HG03097 (cell line): ENCODE measurements at regions not wholly inside any gene's neighbourhood (a gene's known extent, or its start where the extent isn't known, plus 50 kb on each side); places are given as distances from the start of the nearest gene placed in this dataset.

ENCODE experiments used
- ATAC-seq: cut with Tn5 transposase; IDR thresholded peaks from one replicate; pipeline ENCODE4 v1.9.1; 2021; ENCODE audit not compliant: unreplicated experiment, low FRiP score

DNA sequence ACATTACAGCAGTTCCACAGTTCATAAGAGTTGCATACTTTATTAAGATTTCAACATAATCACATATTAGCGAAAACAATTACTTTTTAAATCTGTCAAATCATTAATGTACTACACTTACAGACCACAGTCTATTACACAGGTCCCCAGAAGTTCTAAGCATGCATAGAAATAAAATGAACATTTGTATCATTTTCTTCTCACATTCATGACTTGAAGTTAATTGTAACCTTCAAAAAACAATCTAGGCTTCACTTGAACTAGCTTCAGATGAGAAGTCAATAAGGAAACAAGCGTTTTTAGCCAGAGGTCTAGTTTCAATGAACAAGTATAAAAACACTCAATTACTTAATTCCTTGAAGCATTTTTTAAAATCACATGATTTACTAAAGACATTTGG lies 238.3 kb downstream of the HACE1 start:
- no peak for ATAC-seq

DNA sequence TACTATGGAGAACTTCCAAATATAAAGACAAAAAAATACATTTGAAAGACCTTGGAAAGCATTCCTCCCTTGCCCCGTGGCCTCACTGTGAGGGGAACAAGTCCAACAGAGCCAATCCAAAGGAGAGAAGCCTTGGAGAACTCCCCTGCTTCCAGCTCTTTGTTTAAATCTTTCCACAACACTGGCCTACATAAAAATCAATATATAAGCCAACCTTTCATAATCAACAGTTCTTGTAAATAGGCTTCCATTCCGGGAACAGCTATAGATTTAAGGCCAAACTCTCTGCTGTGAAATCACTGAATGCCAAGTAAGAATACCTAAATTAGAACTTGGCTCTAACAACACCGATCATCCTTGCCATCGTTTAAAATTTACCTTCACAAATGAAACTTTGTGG lies 242.1 kb downstream of the HACE1 start:
- no peak for ATAC-seq

DNA sequence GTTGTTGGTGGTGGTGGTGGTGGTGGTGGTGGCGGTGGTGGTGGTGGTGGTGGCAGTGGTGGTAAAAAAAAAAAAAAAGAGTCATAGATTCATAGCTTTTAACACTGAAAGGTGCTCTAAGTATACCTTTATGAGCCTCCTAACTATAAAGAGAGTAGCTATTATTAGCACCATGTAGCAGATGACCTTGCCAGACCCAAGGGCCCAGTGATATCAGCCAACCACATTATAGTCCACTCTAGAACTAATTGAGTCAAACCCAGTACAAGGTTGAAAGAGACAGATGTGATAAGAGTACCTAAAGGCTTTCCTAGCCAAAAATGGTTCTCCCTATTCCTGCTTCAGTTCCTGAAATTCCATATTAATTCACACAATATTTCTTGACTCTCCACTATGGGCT lies 245.3 kb downstream of the HACE1 start:
- ATAC-seq, result no peak

DNA sequence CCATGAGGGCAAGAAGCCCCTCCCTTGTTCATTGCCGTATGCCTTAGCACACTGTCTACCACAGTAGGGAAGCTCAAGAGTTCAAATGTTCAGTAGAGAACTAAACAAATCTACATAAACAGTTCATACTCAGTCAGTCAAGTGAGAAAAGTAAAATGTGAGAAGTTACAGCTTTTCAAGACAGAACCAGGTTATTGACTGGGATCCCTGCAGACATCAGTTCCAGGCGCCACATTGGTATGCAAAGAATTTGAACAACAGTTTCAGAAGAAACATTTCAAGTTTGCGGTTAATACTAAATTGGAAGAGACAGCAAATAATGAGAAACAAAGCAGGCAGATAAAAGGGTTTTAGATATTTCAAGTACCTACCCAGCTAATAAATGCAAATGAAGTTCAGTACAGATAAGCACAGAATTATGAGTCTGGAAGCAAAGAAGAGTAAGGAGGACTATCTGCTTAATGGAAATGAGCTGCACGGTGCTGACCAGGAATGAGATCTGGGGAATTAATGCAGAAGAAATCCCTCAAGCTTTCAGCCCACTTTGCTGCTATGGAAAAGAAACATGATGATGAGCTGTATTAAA lies 246.2 kb downstream of the HACE1 start:
- ATAC-seq, result no peak

DNA sequence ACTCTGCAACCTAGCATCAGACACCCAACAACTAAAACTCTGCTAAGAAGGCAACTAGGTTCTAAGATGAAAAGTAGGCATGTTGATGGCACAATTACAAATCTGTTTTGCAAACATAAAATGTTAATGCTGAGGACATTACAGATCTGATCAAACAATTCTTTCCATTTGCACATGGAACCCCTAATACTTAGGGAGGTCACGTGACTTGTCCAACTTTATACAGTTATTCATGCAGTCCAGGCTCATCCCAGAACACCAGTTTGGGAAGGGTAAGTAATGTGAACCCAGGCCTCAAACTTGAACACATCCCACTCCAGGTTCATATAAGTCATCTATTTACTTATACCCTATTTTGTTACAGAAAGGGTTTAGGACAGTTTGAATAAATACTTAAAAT lies 247.2 kb downstream of the HACE1 start:
- no peak for ATAC-seq

DNA sequence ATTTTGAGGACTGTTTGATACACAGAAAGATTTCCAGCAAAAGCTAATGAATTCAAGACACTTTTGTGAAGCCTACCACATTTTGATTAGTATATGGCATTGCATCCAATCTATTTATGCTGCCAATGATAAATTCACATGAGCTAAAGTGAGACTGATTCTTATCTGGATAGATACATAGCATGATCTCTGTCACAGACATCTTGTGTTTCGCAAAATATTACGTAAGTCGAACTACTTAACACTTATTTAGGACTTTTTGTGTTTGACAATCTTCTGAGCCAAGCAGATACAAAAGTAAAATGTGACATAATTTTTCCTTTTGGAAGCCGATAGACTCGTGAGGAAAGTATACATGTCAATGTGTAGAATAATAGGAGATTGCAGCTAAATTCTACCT lies 251.6 kb downstream of the HACE1 start:
- no peak for ATAC-seq

DNA sequence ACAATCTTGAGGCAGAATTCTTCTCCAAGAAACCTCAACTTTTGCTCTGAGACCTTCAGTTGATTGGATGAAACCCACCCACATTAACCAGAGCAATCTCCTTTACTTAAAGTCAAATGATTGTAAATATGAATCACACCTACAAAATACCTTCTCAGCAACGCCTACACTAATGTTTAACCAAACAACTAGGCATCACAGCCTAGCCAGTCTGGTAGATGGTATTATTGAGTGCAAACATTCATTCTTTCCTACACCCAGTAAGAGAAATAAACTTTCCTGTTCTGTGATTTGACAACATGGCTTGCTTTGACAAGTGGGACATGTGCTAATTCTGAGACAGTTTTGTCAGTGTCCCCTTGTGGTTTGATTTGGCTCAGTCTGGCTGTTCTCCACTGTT lies 252.2 kb downstream of the HACE1 start:
- ATAC-seq, result no peak

DNA sequence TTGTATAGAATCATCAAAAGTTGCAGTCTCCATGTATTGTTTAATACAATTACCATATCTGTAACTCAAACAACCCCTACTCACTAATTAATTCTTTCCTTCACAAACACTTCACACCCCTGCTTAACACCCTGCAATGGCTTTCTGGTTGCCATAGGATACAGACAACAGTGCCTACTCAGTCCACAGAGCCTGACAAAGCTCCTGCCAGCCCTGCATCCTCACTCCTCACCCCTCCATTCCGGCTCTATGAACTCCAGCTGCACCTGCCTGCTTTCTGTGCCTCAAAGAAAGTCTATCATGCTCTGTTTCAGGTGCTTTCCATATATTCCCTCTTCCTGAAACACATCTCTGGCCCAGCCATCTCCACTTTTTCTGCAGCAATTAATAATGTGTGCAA lies 253.4 kb downstream of the HACE1 start:
- no peak for ATAC-seq

DNA sequence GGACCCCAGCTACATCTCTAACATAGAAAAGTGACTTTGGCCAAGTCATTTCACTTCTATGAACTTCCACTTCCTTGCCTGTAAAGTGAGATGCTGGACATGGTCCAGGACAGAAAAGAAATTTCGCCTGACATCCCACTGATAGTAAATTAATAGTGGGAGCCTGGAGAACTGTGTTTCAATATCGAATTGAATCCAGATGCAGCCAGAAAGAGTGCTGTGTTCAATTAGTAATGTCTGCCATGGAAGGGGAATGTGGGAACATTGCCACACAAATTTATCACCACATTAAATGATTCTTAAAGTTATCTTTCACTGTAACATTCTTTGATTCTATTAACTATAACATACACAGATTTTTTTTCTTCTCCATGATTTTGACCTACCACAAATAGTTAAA lies 255.0 kb downstream of the HACE1 start:
- no peak for ATAC-seq

DNA sequence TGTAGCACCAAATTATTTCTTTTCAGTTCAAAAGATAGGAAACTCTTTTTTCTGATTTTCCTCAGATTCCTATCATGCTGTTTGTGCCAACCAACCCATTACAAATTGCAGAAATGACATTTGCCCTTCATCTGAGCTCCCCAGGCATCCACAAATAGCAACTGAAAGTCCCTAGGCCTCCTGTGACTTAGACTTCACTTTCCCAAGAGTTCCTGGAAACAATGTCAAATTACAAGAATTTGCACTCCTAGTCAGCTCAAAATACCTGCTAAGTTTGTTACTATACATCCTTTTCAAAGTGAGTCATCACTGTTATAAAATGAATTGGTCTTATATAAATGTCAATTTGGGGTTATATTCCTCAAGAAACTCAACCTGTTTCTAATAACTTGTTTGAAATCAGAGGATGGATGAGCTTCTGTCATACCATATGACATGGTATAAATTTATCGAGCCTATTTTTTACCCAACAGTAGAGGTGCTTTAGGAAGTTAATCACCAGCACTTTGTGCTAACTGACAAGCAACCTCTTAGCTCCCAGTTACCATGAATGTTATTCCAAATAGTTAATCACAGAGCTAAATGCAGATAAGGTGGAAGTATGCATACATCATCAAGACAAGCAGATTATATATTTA lies 256.5 kb downstream of the HACE1 start:
- ATAC-seq, result no peak

DNA sequence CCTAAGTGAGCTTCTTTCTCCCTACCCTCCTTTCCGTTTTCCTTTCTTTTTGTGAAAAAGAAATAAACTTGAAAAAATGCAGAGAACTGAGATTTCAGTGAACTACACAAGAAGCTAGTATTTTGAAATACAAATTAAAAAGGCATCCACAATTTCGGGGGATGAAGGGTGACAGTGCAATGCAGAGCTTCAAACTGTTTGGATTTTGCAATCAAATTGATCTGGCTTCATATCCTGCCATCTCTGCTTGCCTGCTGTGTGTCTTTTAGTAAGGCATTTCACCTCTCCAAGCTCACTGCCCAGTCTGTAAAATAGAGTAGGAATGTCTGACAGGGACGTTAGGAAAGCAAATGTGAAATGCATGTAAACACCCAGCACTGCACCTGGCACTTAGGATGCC lies 258.0 kb downstream of the HACE1 start:
- no peak for ATAC-seq

DNA sequence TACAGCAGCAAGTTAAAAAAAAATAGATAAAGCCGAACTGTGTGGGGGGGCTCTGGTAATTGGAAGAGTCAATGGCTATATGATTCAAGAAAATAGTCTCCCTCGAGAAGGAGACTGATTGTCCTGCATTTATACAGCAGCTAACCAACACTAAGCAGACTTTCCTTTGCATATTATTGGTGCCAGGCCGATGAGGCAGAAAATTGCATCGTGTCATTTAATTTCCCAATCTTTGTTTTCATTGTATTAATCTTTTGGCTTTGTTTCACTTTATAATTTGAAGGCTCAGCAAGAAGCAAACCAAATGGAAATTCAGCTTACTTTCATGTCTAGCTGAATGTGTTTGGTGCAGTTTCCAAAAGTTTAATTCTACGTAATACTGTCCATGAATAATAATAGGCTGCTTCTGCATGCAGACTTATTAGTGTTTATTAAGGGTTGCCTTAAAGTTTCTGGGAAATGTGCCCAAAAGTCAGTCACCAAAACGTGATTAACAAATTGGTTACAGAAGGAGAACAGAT lies 258.5 kb downstream of the HACE1 start:
- no peak for ATAC-seq

DNA sequence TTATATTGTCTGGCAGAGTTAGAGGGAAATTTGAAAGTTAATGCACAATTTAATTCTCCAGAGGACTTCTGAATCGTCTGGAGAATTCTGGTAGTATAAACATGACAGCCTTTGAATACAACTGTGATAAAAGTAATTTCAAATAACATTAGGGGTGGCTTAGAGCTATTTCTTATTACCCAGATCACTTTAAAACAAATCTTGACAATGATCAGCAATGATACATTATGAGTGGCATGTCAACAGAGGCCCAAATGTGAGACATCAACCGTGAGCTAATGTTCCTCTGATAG lies 259.1 kb downstream of the HACE1 start:
- no peak for ATAC-seq

DNA sequence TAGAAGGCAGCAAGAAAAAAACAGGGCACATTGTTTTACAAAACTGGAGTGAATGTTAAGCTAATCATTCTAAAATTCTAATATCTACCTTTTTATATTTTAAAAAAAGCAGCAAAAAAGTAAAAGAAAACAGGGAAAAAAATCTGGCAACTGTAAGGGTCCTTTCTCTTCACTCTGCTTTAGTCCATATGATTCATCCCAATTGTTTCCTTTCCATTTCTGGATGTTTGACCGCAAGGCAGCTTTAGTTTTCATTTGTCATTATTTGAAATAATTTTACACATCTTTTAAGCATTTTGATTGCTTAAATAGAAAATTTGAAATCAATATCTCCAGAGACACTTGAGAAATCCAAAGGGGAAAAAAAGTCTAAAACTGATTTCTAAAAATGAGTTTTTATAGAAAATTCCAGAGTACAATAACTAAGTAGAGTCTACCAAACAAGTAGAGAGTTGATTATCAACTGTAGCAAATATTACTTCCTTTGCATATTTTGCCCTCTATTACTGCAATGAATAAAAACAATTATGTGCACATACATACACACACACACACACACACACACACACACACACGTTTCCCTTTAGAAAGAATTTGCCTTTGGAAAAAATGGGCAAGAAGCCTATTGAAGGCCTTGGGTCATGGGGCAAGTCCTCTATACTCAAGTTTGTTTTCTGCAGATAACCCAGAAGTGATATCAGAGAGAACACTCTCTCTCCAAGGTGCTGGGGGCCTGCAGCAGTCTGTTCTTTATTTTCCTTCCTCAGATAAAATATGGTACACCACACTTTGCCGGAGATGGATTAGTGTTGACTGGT lies 259.7 kb downstream of the HACE1 start:
- ATAC-seq, result no peak

DNA sequence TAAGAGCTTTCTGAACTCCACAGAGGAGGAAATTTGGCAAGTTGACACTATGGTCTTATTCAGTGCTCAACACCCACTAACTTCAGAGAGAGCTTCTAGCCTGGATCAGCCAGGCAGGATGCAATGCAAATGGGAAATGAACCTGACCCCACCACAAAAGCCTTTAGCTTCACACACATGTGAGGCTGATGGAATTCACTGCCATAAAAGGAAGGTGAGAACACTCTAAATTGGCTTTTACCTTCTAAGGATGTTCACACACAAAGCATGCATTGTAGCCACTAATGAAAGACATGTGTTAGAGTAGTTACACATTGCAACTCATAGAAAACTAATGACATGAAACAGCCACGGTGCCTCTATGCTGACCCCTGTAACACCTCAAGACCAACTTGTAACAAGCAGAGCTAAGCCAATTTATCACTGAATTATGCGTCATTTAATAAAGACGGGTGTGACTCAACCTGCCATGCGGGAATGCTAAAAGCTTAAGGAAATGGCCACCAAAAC lies 262.1 kb downstream of the HACE1 start:
- no peak for ATAC-seq

DNA sequence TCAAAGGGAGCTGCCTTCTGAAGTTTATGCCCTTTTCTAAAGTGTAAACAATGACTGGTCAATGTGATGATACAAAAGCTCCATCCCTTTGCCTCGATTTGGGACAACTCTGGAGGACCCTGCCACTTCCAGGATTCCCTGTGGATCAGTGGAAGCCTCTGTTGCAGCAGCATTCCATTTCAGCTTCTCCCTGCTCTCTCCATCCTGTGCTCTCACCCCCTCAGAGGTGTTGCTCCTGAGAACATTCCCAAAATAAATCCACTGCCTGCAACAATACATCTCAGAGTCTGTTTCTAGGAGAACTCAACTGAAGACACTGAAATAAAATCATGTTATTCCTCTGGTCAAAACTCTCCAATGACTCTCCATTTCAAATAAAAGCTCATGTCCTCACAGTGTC lies 263.6 kb downstream of the HACE1 start:
- no peak for ATAC-seq

DNA sequence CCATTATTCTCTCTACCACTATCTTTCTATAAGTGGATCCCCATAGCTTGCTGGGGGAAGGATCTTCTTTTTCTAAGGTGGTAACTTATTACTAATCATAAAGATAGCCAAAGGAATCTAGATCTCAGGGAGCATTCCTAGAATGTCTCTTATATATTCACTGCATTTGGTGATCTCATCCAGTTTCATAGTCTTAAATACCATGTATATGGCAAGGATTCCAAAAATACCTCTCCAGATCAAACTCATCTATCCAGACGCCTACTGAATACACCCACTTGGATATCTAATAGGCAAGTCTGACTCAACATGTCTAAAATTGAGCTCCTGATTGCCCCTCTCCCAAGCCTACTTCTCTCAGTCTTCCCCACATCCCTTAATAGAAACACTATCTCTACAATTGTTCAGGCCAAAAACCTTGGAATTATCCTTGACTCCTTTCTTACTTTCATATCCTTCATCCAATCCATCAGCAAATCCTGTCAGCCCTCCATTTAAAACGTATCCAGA lies 264.4 kb downstream of the HACE1 start:
- no peak for ATAC-seq

DNA sequence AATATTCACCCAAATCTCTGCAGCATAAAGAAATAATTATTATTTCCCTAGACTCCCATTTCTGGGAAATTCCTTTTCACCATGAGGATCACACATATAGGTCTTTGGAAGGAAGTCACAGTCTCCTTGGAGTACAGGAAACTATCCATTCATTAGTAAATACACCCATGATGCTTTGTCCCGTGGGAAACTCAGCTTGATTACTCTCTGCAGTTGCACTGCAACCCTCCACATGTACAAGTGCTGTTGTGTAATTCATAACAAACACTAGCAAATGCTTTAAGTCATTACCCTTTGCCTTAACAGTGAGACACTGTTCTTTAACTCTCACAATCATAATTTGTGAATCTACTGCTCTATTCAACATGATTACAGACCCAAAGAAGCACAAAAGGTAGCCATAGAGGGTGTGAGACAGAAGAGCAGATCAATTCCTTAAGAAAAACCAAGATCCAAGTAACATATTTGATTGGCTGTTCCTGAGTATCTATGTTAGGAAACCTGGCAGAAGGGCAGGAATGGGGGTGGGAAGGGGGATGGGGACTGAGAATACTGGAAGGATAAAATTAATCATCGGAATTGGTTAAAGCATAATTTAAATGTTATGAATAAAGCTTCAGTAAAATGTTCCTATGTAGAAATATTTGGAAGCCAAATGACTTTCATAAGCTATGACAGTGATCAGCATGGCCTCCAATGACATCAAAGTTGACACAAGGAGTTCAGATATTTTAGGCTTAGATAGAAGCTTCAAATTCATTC lies 268.0 kb downstream of the HACE1 start:
- no peak for ATAC-seq

DNA sequence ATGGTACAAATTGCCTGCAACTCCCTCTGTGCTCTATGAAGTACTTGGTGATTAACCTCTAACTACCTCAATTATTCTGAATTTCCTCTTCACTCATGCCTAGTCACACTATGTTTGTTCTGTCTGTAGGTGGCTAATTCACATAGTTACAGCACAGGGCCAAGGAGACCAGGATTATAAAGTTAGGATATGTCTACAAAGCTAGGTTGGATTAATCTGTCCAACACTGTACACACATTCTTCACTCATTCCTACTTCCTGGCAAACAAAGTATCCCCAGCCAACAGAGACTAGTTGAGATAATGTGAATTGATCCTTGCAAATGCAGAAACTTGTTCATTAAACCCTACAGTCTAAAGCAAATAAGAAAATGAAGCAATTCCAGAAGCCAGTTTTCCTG lies 269.8 kb downstream of the HACE1 start:
- ATAC-seq, result no peak

DNA sequence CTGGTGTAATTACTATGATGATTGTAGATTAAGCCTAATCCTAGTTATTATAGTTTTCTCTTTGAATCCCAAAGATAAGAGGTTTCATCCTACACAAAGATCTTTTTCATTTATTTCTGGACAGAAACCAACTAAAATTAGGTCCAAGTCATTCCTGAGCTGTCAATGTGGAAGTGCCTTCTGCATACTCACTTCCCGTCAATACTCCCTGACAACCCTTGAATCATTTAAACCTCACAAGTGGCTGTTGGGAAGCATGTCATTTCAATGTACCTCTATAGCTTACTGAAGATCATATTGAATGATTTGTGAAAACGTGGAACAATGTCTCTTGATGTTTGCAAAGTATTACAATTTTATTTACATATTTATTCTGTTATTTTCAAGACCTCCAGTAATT lies 274.1 kb downstream of the HACE1 start:
- no peak for ATAC-seq

DNA sequence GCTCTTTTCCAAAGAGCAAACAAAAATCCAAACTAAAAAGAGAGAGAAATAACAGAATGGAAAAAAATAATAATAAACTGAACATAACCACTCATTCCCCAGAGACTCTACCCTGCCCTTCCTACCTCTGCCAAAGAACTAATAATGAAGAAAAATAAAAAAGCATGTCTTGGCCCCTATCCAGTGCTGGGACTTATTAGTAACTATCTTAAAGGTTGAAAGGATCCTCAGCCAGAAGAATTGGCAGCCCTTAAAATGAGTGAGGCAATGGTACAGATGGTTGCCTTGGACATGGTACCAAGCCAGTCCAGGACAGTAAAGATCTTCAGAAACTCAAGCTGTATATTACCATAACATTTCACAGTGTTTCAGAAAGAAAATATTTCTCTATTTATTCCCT lies 279.3 kb downstream of the HACE1 start:
- no peak for ATAC-seq
